ENCODE measurements at regions not wholly inside any gene's neighbourhood (a gene's known extent, or its start where the extent isn't known, plus 50 kb on each side); places are given as distances from the start of the nearest gene placed in this dataset.

- DNase-seq (ENCODE audit: insufficient read length, low spot score) (no peak), FAIRE-seq (no peak)
Measured at GRCh38 chr14:32018391-32019092, 58.6 kb upstream of the ARHGAP5 start.

- no peak for DNase-seq (ENCODE audit: insufficient read length, low spot score)
Measured at GRCh38 chr14:32019276-32019675, 57.8 kb upstream of the ARHGAP5 start.

GRCh38 chr14:32020882-32021281 is 56.2 kb upstream of the ARHGAP5 start:
- DNase-seq (ENCODE audit: insufficient read length, low spot score) (no peak), FAIRE-seq (no peak)

More at GRCh38 chr14:32019276-32019675, 57.8 kb upstream of the ARHGAP5 start:
- no peak for FAIRE-seq

GRCh38 chr14:32021341-32021740 is 55.8 kb upstream of the ARHGAP5 start:
- DNase-seq (ENCODE audit: insufficient read length, low spot score) (no peak), FAIRE-seq (no peak)

GRCh38 chr14:32022525-32022924 is 54.6 kb upstream of the ARHGAP5 start:
- DNase-seq (ENCODE audit: insufficient read length, low spot score) (no peak), FAIRE-seq (peak; percentile 78)

DNA sequence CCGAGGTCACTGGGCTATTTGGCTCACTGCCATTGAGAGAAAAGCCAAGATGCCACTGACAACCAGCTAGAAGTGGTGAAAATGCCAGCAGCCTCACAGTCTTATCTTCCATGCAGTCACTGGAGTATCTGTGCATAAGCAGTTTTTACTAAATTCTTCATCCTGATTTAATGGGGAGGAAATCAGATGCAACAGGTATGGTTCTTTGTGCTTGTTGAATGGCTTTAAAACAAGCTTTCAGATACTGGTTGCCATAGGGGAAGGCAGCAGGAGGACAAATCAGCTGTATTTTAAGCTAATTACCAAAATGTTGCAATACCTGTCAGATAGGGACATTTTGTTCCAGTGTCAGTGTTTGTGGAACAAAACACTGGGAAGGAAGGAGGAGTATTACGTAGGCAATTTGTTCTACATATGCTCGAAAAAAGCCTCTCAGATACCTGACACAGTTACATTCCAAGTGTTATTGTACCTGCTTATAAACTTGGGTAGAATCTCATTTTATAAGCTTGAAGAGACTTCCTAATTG is 54.1 kb upstream of the ARHGAP5 start:
- no peak for FAIRE-seq
- DNase-seq (ENCODE audit: insufficient read length, low spot score): no peak

DNA sequence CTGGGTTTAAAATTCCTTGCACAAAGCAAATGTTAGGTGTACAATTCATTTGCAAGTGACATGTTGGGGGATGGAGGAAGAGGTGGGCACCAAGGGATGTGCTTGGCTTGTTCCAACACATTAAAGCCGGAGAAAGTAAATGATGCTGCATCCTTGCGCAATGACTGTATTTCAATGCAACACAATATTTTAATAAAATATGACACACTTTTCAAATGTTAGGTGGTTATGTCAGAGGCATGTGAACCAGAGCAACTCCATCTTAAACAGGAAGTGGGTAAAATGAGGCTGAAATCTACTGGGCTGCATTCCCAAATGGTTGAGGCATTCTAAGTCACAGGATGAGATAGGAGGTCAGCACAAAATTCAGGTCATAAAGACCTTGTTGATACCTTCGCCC is 53.6 kb upstream of the ARHGAP5 start:
- DNase-seq (ENCODE audit: insufficient read length, low spot score) (no peak), FAIRE-seq (no peak)

GRCh38 chr14:32027255-32027939 is 49.7 kb upstream of the ARHGAP5 start:
- peak; percentile 87 for FAIRE-seq
- no peak for DNase-seq (ENCODE audit: insufficient read length, low spot score)

All from HTR-8/SVneo (cell line).